NCI-H748 (cell line): ENCODE measurements at regions not wholly inside any gene's neighbourhood (a gene's known extent, or its start where the extent isn't known, plus 50 kb on each side); places are given as distances from the start of the nearest gene placed in this dataset.

Experiments used
- DNase-seq: peaks from one replicate; lab custom pipeline; 2025; ENCODE audit not compliant: unreplicated experiment; lab: John Stamatoyannopoulos, UW

DNA sequence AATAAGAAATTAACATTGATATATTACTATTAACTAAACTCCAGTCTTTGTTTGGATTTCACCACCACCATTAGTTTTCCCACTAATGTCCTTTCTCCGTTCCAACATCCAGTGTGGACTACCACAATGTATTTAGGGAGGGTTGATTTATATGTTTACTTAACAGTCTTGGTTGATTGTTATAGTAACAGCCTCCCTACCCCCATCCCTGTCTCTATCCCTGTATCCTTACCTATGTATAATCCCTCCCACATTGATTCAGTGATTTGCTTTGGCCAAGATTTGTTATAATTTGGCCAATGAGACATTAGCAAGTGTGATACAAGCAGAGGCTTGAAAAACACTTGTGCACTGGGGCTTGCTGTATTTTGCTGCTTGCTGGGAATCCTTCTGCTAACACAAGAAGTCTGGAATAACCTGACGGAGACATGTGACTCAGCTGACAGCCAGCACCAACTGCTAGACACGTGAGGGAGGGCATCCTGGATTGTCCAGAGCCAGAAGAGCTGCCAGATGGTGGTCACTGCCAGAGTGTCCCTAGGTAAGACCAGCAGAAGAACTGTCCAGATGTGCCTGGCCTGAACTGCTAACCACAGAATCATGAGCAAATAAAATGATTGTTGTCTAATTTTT lies 51.2 kb upstream of the TCF7 start:
- peak; percentile 20 for DNase-seq

DNA sequence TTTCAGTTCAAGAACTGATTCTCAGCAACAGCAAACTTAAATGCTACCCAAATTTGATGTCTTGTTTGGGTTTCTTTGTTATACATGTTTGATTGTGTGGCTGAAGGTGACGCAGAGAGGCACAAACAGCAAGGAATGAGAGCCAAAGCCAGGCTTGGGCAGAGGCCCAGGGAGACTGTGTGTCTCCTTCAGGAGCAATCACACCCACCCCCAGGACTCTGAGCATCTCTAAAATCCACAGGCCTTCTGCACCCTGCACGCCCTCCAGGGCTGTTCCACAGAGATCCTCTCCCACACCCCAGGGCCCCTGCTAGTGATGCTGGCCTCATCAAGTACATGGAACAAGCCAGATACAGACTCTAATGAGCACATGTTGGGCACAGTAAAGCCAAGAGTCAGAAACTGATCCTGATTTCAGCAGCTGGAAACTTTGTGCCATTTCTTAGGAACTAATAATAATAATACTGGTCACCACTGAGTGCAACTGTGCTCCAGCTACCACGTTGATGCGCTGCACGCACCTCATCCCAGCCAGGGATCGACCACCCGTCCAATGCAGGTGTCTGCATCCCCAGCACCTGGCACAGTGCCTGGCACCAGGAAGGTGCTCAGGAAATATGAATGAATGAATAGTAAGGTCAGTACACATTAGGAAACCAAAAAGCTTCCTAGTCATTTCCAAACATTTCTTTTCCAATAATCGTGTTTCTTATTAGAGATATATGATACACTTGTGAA lies 54.6 kb upstream of the TCF7 start:
- no peak for DNase-seq

DNA sequence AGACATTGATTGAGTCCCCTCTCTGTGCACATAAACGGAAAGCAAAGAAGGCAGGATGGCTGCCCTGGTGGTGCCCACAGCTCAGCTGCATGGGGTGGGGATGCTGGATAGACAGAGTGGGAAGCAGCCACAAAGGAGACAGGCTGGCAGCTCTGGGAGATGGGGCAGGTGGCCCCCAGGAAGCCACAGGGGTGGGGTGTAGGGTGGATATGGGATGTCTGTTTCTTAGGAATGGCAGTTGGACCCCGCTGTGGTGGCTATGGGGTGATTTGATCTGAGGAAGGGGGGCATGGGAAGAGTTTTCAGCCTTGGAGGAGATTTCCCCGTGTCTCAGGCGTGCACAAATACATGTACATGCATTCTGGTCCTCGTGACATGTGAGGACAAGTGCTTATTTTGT lies 50.2 kb upstream of the VDAC1 start:
- DNase-seq = no peak
